PC-9 (cell line): ENCODE measurements at regions not wholly inside any gene's neighbourhood (a gene's known extent, or its start where the extent isn't known, plus 50 kb on each side); places are given as distances from the start of the nearest gene placed in this dataset.

Experiments used
- BruUV-seq: library from RNA; stranded (reverse); fragments of 400-500 nt; replicated peaks from 2 replicates; lab custom pipeline; 2021; lab: Mats Ljungman, UMichigan
- CTCF ChIA-PET: fragments of 300-600 bp; sonication (Branson Sonifier 250); formaldehyde crosslinking; loops from one replicate; lab custom pipeline; 2022; ENCODE audit warnings: antibody characterized with exemption; lab: Charles Lee
- POLR2A ChIA-PET: fragments of 300-600 bp; sonication (Branson Sonifier 250); formaldehyde crosslinking; loops from one replicate; lab custom pipeline; 2022; ENCODE audit warnings: antibody characterized with exemption; ENCODE audit not compliant: unreplicated experiment; lab: Charles Lee
- DNase-seq, 2 experiments: peaks; one replicate each; pipeline versions ENCODE4 v3.0.0 to v3.0.0-alpha.2; 2015 to 2022; ENCODE audit warnings: mixed read lengths in 1 of 2
- H2AFZ ChIP-seq: fragments of 200-600 bp; sonication (generic); 2 replicates; pipeline ENCODE4 v1.8.1; 2017; ENCODE audit warnings: antibody characterized with exemption
- H3F3A ChIP-seq: fragments of 200-600 bp; sonication (generic); 2 replicates; pipeline ENCODE4 v1.8.1; 2017; ENCODE audit warnings: antibody characterized with exemption, mild to moderate bottlenecking, low read depth; ENCODE audit not compliant: insufficient read depth
- H3K27ac ChIP-seq: fragments of 200-600 bp; sonication (generic); 2 replicates; pipeline ENCODE4 v1.6.1; 2016; ENCODE audit warnings: mixed run types
- H3K27me3 ChIP-seq: fragments of 200-600 bp; sonication (generic); 2 replicates; pipeline ENCODE4 v1.6.1; 2016; ENCODE audit warnings: low read depth, mixed run types; ENCODE audit not compliant: insufficient read depth
- H3K36me3 ChIP-seq: fragments of 200-600 bp; sonication (generic); 2 replicates; pipeline ENCODE4 v1.6.1; 2016; ENCODE audit warnings: low read depth, mixed run types
- H3K4me1 ChIP-seq: fragments of 200-600 bp; sonication (generic); replicated peaks from 2 replicates; pipeline ENCODE4 v1.6.1; 2016; ENCODE audit warnings: mixed run types; ENCODE audit not compliant: insufficient read depth
- H3K4me2 ChIP-seq: fragments of 200-600 bp; sonication (generic); 2 replicates; pipeline ENCODE4 v1.6.1; 2017; ENCODE audit warnings: mixed run types
- H3K4me3 ChIP-seq: fragments of 200-600 bp; sonication (generic); 2 replicates; pipeline ENCODE4 v1.6.1; 2016; ENCODE audit warnings: mixed run types
- H3K79me2 ChIP-seq: fragments of 200-600 bp; sonication (generic); 2 replicates; pipeline ENCODE4 v1.6.1; 2017; ENCODE audit warnings: low read depth, mixed run types
- H3K9me2 ChIP-seq: fragments of 200-600 bp; sonication (generic); 2 replicates; pipeline ENCODE4 v1.8.1; 2017; ENCODE audit warnings: mild to moderate bottlenecking; ENCODE audit not compliant: insufficient read depth
- H3K9me3 ChIP-seq: fragments of 200-600 bp; sonication (generic); 2 replicates; pipeline ENCODE4 v1.8.1; 2016; ENCODE audit warnings: low read depth; ENCODE audit not compliant: insufficient read depth
- H4K20me1 ChIP-seq: fragments of 200-600 bp; sonication (generic); 2 replicates; pipeline ENCODE4 v1.8.1; 2017; ENCODE audit not compliant: insufficient read depth
- EZH2 ChIP-seq: fragments of 200-600 bp; sonication (generic); IDR thresholded peaks from 2 replicates; pipeline ENCODE4 v1.8.0; 2017; ENCODE audit warnings: antibody characterized with exemption, low read depth
- intact Hi-C: fragments of 100-400 bp; cut with micrococcal nuclease; formaldehyde crosslinking; loops from one replicate; pipeline ENCODE4 v1.10.0; 2022; ENCODE audit not compliant: unreplicated experiment
- TF ChIP-seq, protein P1 (sequence below): fragments of 200-600 bp; sonication (generic); conservative IDR thresholded peaks from 2 replicates; pipeline ENCODE4 v1.6.1; 2017; ENCODE audit warnings: mixed run types, antibody characterized with exemption, mild to moderate bottlenecking, moderate library complexity

GRCh38 chr2:234331566-234331965 lies 165.3 kb downstream of the ARL4C start:
- Histone ChIP-seq H3F3A (peaks cover 21% of the 10 kb centered on the region; the same call in 1 of the 2 replicates), H3K27me3 (no peaks in the 10 kb centered on the region), H3K4me1 (peaks cover 33% of the 10 kb centered on the region), H3K27ac (no peak overlapping the region), H3K79me2 (no peaks in the 10 kb centered on the region), H3K36me3 (no peaks in the 10 kb centered on the region), H3K4me3 (no peak overlapping the region), H3K4me2 (no peak overlapping the region), H3K9me2 (no peaks in the 10 kb centered on the region), H3K9me3 (no peaks in the 10 kb centered on the region), H4K20me1 (no peaks in the 10 kb centered on the region), H2AFZ (no peak overlapping the region)
- ChIA-PET POLR2A (interaction anchor here (0.7 kb wide), 1 partner anchor 27 kb away, joined by 3 read pairs; no protein-coding TSS in a partner anchor), CTCF (no interaction called here)
- intact Hi-C loops: no loop called here
- TF ChIP-seq, protein P1, sequence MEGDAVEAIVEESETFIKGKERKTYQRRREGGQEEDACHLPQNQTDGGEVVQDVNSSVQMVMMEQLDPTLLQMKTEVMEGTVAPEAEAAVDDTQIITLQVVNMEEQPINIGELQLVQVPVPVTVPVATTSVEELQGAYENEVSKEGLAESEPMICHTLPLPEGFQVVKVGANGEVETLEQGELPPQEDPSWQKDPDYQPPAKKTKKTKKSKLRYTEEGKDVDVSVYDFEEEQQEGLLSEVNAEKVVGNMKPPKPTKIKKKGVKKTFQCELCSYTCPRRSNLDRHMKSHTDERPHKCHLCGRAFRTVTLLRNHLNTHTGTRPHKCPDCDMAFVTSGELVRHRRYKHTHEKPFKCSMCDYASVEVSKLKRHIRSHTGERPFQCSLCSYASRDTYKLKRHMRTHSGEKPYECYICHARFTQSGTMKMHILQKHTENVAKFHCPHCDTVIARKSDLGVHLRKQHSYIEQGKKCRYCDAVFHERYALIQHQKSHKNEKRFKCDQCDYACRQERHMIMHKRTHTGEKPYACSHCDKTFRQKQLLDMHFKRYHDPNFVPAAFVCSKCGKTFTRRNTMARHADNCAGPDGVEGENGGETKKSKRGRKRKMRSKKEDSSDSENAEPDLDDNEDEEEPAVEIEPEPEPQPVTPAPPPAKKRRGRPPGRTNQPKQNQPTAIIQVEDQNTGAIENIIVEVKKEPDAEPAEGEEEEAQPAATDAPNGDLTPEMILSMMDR: no peak
- no peak for TF ChIP-seq EZH2
- DNase-seq: no peak
- no TSS peak for BruUV-seq

DNA sequence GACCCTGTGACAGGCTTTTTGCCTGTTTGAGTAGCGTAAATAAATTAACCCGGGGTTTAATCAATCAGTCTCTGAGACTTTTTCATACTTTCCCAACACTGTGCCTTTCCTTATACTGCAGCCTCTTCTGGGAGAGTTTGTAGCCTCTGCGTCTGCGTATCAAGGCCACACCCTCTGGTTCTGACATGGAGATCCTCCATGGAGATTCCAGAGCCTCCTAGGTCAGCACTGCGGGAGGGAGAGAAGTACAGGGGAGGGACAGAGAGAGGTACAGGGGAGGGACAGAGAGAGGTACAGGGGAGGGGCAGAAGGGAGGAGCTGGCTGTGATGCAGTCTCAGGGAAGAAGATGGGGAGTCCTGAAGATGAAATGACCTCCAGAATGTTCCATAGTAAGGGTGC lies 166.0 kb downstream of the ARL4C start:
- Histone ChIP-seq H3K79me2 (no peaks in the 10 kb centered on the region), H3K4me1 (peaks cover 33% of the 10 kb centered on the region), H3K4me2 (no peak overlapping the region), H3K27me3 (no peaks in the 10 kb centered on the region), H2AFZ (no peak overlapping the region), H3K27ac (no peak overlapping the region), H3F3A (peaks cover 21% of the 10 kb centered on the region; the same call in 1 of the 2 replicates), H3K36me3 (no peaks in the 10 kb centered on the region), H3K9me2 (no peaks in the 10 kb centered on the region), H4K20me1 (no peaks in the 10 kb centered on the region), H3K9me3 (no peaks in the 10 kb centered on the region), H3K4me3 (no peak overlapping the region)
- no peak for DNase-seq
- intact Hi-C loops: no loop called here
- no TSS peak for BruUV-seq
- POLR2A ChIA-PET: interaction anchor here (0.7 kb wide), 1 partner anchor 26 kb away, joined by 3 read pairs; no protein-coding TSS in a partner anchor
- CTCF ChIA-PET: no interaction called here
- TF ChIP-seq EZH2: no peak
- TF ChIP-seq, protein P1: no peak

DNA sequence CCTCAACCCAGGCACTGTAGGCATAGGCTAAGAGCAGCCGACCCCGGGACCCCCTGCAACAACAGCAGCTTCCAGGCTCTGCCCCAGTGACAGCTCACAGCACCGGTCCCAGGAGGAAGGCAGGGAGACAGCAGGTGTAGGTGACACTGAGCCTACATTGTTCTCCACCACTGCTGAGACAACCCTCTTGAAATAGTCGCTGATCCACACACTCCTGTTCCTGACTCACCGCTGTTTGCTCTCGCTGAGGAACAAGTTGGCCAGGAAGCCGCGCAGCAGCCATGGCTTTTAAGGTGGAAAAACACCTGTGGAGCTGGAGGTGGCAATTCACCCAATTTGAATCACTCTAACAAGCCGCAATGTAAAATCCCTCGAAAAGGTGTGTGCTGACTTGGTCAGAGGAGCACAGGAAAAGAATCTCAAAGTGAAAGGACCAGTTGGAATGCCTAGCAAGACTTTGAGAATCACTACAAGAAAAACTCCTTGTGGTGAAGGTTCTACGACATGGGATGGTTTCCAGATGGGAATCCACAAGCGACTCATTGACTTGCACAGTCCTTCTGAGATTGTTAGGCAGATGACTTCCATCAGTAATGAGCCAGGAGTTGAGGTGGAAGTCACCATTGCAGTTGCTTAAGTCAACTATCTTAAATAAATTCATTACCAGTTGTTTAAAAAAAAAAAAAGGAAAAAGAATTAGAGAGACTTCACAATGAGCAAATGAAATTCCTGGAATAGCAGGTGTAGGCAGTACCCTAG lies 167.5 kb downstream of the ARL4C start:
- Histone ChIP-seq H2AFZ (peak overlapping the region; percentile 82), H3K4me2 (peak overlapping the region; percentile 73), H3K27me3 (no peaks in the 10 kb centered on the region), H4K20me1 (no peaks in the 10 kb centered on the region), H3K4me3 (peak overlapping the region; percentile 33; the same call in 1 of the 2 replicates), H3K4me1 (peaks cover 28% of the 10 kb centered on the region), H3K79me2 (no peaks in the 10 kb centered on the region), H3K9me2 (no peaks in the 10 kb centered on the region), H3K27ac (peak overlapping the region; percentile 52), H3F3A (peaks cover 10% of the 10 kb centered on the region; the same call in 1 of the 2 replicates), H3K9me3 (no peaks in the 10 kb centered on the region), H3K36me3 (no peaks in the 10 kb centered on the region)
- intact Hi-C loops: no loop called here
- peak; percentile 63 to 88 for DNase-seq
- TF ChIP-seq, protein P1: no peak
- no peak for TF ChIP-seq EZH2
- CTCF ChIA-PET: no interaction called here
- POLR2A ChIA-PET: no interaction called here
- BruUV-seq: no TSS peak
